ENCODE measurements at regions not wholly inside any gene's neighbourhood (a gene's known extent, or its start where the extent isn't known, plus 50 kb on each side); places are given as distances from the start of the nearest gene placed in this dataset.

- no peak for DNase-seq
These were observed 64.2 kb upstream of the COX10 start for GRCh38 chr17:14004927-14005620.

GRCh38 chr17:14006249-14006942, 62.9 kb upstream of the COX10 start:
- no peak for DNase-seq

GRCh38 chr17:14007951-14008350, 61.4 kb upstream of the COX10 start:
- DNase-seq, result no peak

GRCh38 chr17:14011036-14011692, 58.1 kb upstream of the COX10 start:
- no peak for DNase-seq

GRCh38 chr17:14011740-14012405, 57.4 kb upstream of the COX10 start:
- no peak for DNase-seq

GRCh38 chr17:14014657-14015056, 54.6 kb upstream of the COX10 start:
- DNase-seq, result no peak

- DNase-seq, result no peak
These were observed 54.0 kb upstream of the COX10 start for GRCh38 chr17:14015271-14015670.

GRCh38 chr17:14016858-14017257, 52.4 kb upstream of the COX10 start:
- DNase-seq, result no peak

- no peak for DNase-seq
These were observed 49.9 kb upstream of the COX10 start for GRCh38 chr17:14019186-14019956.
